K562 (cell line): ENCODE measurements at regions not wholly inside any gene's neighbourhood (a gene's known extent, or its start where the extent isn't known, plus 50 kb on each side); places are given as distances from the start of the nearest gene placed in this dataset.

Source experiments
- CBFA2T3 ChIP-seq: fragments of 450-650 bp; IDR thresholded peaks from 2 replicates; pipeline ENCODE4 v1.6.1; 2017
- CCAR2 ChIP-seq: fragments of 200-400 bp; formaldehyde crosslinking; IDR thresholded peaks from 2 replicates; pipeline ENCODE4 v1.6.1; 2017; ENCODE audit warnings: mild to moderate bottlenecking, low read depth, low read length
- TF ChIP-seq, protein P1 (sequence below): fragments of 250-450 bp; sonication (Bioruptor Pico); IDR thresholded peaks from 2 replicates; pipeline ENCODE4 v1.8.0; 2021; ENCODE audit warnings: borderline replicate concordance, mild to moderate bottlenecking, moderate library complexity; ENCODE audit not compliant: poor library complexity, severe bottlenecking
- TF ChIP-seq, protein P2 (sequence below): fragments of 250-450 bp; sonication (Bioruptor Pico); IDR thresholded peaks from 2 replicates; pipeline ENCODE4 v1.5.0; 2022; ENCODE audit warnings: mild to moderate bottlenecking
- TF ChIP-seq, protein P3 (sequence below): fragments of 250-450 bp; sonication (Bioruptor Pico); IDR thresholded peaks from 2 replicates; pipeline ENCODE4 v1.8.0; 2021; ENCODE audit warnings: mild to moderate bottlenecking, moderate library complexity

DNA sequence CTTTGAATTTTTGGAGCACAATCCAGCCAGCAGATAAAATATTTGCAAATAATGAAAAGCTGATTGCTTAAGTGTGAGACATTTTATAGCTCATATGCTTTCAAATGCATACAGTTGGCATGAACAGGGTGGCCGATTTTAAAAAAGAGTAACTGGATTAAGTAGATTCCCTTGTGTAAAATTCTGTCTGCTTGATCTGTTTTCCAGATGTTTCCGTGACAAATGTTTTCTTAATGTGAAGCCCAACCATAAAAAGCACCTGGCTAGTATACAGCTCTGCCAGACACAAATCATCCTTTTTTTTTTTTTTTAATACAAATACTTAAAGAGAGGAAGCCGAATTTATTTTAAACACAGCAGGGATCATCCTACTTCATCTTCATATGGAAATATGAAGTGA is 440.7 kb downstream of the CCER1 start:
- TF ChIP-seq CBFA2T3 = no peak
- TF ChIP-seq, protein P1, sequence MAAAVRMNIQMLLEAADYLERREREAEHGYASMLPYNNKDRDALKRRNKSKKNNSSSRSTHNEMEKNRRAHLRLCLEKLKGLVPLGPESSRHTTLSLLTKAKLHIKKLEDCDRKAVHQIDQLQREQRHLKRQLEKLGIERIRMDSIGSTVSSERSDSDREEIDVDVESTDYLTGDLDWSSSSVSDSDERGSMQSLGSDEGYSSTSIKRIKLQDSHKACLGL (CRISPR knock-in tag) = no peak
- TF ChIP-seq, protein P2, sequence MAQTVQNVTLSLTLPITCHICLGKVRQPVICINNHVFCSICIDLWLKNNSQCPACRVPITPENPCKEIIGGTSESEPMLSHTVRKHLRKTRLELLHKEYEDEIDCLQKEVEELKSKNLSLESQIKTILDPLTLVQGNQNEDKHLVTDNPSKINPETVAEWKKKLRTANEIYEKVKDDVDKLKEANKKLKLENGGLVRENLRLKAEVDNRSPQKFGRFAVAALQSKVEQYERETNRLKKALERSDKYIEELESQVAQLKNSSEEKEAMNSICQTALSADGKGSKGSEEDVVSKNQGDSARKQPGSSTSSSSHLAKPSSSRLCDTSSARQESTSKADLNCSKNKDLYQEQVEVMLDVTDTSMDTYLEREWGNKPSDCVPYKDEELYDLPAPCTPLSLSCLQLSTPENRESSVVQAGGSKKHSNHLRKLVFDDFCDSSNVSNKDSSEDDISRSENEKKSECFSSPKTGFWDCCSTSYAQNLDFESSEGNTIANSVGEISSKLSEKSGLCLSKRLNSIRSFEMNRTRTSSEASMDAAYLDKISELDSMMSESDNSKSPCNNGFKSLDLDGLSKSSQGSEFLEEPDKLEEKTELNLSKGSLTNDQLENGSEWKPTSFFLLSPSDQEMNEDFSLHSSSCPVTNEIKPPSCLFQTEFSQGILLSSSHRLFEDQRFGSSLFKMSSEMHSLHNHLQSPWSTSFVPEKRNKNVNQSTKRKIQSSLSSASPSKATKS (CRISPR knock-in tag) = no peak
- TF ChIP-seq, protein P3, sequence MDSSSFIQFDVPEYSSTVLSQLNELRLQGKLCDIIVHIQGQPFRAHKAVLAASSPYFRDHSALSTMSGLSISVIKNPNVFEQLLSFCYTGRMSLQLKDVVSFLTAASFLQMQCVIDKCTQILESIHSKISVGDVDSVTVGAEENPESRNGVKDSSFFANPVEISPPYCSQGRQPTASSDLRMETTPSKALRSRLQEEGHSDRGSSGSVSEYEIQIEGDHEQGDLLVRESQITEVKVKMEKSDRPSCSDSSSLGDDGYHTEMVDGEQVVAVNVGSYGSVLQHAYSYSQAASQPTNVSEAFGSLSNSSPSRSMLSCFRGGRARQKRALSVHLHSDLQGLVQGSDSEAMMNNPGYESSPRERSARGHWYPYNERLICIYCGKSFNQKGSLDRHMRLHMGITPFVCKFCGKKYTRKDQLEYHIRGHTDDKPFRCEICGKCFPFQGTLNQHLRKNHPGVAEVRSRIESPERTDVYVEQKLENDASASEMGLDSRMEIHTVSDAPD (CRISPR knock-in tag) = no peak
- no peak for TF ChIP-seq CCAR2
